Epithelial cell of esophagus (primary cell): ENCODE measurements at regions not wholly inside any gene's neighbourhood (a gene's known extent, or its start where the extent isn't known, plus 50 kb on each side); places are given as distances from the start of the nearest gene placed in this dataset.

ENCODE experiments used
- DNase-seq: peaks from one replicate; pipeline ENCODE4 v3.0.0; 2010; ENCODE audit warnings: low read depth
- H3K4me3 ChIP-seq: 2 replicates; pipeline ENCODE4 v1.5.1; 2011; ENCODE audit warnings: mild to moderate bottlenecking, low read length, control low read depth
- CTCF ChIP-seq: IDR thresholded peaks from 2 replicates; pipeline ENCODE4 v1.5.1; 2011; ENCODE audit warnings: low read depth, mild to moderate bottlenecking, low read length, control low read depth, inconsistent platforms; ENCODE audit not compliant: insufficient read depth; ENCODE audit errors: missing control alignments

- no peak overlapping the region for H3K4me3 ChIP-seq
- no peak for TF ChIP-seq CTCF
- DNase-seq: no peak
Measured at GRCh38 chr5:107277485-107278125, 393.1 kb downstream of the EFNA5 start.

GRCh38 chr5:107275333-107275732 is 395.4 kb downstream of the EFNA5 start:
- TF ChIP-seq CTCF: no peak
- DNase-seq: no peak
- H3K4me3 ChIP-seq: no peak overlapping the region

GRCh38 chr5:107274571-107274970 is 396.2 kb downstream of the EFNA5 start:
- H3K4me3 ChIP-seq: no peak overlapping the region
- DNase-seq: no peak
- TF ChIP-seq CTCF: no peak

GRCh38 chr5:107272954-107273353 is 397.8 kb downstream of the EFNA5 start:
- peak; percentile 19 for DNase-seq
- H3K4me3 ChIP-seq: no peak overlapping the region
- TF ChIP-seq CTCF: no peak

GRCh38 chr5:107272509-107272908 is 398.2 kb downstream of the EFNA5 start:
- TF ChIP-seq CTCF: no peak
- no peak overlapping the region for H3K4me3 ChIP-seq
- DNase-seq: peak; percentile 10

- no peak for DNase-seq
- H3K4me3 ChIP-seq: no peak overlapping the region
- TF ChIP-seq CTCF: no peak
Measured at GRCh38 chr5:107271682-107272350, 398.9 kb downstream of the EFNA5 start.

GRCh38 chr5:107270561-107270960 is 400.2 kb downstream of the EFNA5 start:
- no peak for DNase-seq
- no peak overlapping the region for H3K4me3 ChIP-seq
- no peak for TF ChIP-seq CTCF
